Vagina (tissue), 2 donors: ENCODE measurements at regions not wholly inside any gene's neighbourhood (a gene's known extent, or its start where the extent isn't known, plus 50 kb on each side); places are given as distances from the start of the nearest gene placed in this dataset.

ENCODE experiments used
- POLR2A ChIP-seq, 2 donors: fragments of 450-650 bp; IDR thresholded peaks; one replicate each; pipeline ENCODE4 v1.6.1; 2017; ENCODE audit warnings: antibody characterized with exemption in 2 of 2, mild to moderate bottlenecking in 2 of 2, moderate library complexity in 2 of 2
- TF ChIP-seq, protein P1 (sequence below), 3 experiments: fragments of 450-650 bp in 2 of 3; fragments of 200-600 bp in 1 of 3; sonication (generic) in 1 of 3; IDR thresholded peaks; one replicate each; pipeline ENCODE4 v1.5.1; 2017 to 2019; ENCODE audit warnings: antibody characterized with exemption in 3 of 3, mild to moderate bottlenecking in 2 of 3, moderate library complexity in 2 of 3

DNA sequence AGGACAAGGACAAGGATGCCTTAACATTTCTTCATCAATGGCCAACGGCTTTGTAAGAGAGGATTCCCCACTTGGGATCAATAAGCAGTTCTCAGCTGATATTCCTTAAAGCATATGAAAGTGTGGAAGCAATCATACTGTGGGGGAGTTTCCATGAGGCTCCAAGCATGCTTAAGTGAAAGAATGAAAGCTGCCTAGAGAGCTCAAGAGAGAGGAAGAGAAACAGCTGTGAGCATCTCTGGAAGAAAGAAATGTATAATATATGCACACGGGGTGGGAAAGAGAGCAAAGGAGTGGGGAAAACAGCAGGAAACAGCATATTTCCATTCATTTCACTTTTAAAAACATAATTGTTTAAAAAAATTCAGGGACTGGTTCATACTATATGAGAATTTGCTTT is 94.7 kb upstream of the WARS2 start:
- no peak for TF ChIP-seq POLR2A (IDR thresholded peaks at IDR 0.05)
- TF ChIP-seq, protein P1, sequence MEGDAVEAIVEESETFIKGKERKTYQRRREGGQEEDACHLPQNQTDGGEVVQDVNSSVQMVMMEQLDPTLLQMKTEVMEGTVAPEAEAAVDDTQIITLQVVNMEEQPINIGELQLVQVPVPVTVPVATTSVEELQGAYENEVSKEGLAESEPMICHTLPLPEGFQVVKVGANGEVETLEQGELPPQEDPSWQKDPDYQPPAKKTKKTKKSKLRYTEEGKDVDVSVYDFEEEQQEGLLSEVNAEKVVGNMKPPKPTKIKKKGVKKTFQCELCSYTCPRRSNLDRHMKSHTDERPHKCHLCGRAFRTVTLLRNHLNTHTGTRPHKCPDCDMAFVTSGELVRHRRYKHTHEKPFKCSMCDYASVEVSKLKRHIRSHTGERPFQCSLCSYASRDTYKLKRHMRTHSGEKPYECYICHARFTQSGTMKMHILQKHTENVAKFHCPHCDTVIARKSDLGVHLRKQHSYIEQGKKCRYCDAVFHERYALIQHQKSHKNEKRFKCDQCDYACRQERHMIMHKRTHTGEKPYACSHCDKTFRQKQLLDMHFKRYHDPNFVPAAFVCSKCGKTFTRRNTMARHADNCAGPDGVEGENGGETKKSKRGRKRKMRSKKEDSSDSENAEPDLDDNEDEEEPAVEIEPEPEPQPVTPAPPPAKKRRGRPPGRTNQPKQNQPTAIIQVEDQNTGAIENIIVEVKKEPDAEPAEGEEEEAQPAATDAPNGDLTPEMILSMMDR (IDR thresholded peaks at IDR 0.05): no peak
